OCI-LY7 (cell line): ENCODE measurements at regions not wholly inside any gene's neighbourhood (a gene's known extent, or its start where the extent isn't known, plus 50 kb on each side); places are given as distances from the start of the nearest gene placed in this dataset.

Experiments
- CTCF ChIP-seq: fragments of 200-600 bp; sonication (generic); conservative IDR thresholded peaks from 2 replicates; pipeline ENCODE4 v1.5.1; 2014; ENCODE audit warnings: mild to moderate bottlenecking, antibody characterized with exemption, low read length, moderate library complexity, mixed read lengths
- EZH2phosphoT487 ChIP-seq: fragments of 200-600 bp; sonication (generic); IDR thresholded peaks from 2 replicates; pipeline ENCODE4 v1.6.1; 2018; ENCODE audit warnings: low read depth, borderline replicate concordance, mild to moderate bottlenecking, mixed run types, antibody characterized with exemption, low read length, moderate library complexity, mixed read lengths

- TF ChIP-seq CTCF (no peak), EZH2phosphoT487 (no peak)
Measured at GRCh38 chr10:59523851-59524250, 161.5 kb upstream of the FAM13C start.
